GM21737 (cell line): ENCODE measurements at regions not wholly inside any gene's neighbourhood (a gene's known extent, or its start where the extent isn't known, plus 50 kb on each side); places are given as distances from the start of the nearest gene placed in this dataset.
A peak's percentile ranks its signal among the peaks of the same experiment; 100 is the strongest.

Experiments
- ATAC-seq: cut with Tn5 transposase; IDR thresholded peaks from one replicate; pipeline ENCODE4 v1.9.1; 2021; ENCODE audit warnings: mild to moderate bottlenecking, moderate library complexity; ENCODE audit not compliant: unreplicated experiment

- ATAC-seq, result no peak
Observed at GRCh38 chr10:44593952-44594351, 209.1 kb upstream of the CXCL12 start.

DNA sequence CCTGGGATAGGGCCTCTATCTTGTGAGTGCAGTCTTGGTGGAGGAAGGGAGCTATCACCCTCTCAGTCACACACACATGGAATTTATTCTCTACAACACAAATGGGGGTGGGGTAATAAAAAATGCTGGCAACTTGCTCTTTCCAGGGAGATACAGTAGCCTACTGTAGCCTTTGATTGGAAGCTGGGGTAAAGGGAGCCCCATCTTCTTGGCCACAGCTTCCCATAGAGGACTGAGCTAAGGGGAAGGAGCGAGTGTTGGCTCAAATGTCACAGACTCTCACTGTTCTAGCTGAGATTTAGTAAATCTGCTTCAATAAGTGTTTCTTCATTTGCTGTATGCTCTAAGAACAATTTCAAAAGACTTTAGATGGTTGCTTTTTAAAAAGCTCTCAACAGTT is 222.2 kb upstream of the CXCL12 start:
- ATAC-seq, result no peak

- no peak for ATAC-seq
Observed at GRCh38 chr10:44618910-44619309, 234.0 kb upstream of the CXCL12 start.

DNA sequence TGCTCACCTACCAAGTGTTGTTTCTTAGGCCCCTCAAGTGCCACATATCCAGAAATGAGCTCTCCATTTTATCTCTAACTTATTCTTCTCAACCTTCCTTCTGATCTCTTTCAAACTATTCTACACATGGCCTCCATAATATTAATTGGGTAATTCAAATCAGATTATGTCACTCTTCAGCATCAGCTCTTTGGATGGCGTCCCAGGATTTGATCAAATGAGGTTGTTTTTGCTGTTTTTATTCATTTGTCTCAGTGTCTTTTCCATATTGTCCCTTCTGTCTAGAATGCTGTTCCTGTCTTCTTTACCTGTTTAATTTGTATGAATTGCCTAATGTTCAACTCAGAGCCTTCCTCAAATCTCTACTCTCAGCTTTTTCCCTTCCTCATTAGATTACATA is 234.6 kb upstream of the CXCL12 start:
- no peak for ATAC-seq

DNA sequence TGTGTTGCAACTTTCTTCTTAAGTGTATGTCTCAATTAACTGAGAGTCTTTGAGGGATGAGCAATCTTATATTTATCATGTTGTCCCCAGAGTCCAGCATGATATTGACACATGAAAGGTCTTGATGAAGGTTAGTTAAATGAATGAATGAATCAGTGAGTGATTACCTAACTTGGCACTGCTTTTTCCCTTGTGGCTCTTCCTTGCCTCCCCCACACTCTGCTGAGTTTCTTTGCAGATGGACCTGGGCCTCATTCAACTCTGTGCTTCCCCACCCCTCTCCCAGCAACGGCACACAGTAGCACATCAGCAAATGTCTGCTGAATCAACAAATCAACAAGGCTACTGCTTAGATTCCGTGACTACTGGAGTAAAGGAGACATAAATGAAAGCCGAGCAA is 235.1 kb upstream of the CXCL12 start:
- ATAC-seq, result no peak

GRCh38 chr10:44627591-44628354 is 242.9 kb upstream of the CXCL12 start:
- ATAC-seq, result no peak

DNA sequence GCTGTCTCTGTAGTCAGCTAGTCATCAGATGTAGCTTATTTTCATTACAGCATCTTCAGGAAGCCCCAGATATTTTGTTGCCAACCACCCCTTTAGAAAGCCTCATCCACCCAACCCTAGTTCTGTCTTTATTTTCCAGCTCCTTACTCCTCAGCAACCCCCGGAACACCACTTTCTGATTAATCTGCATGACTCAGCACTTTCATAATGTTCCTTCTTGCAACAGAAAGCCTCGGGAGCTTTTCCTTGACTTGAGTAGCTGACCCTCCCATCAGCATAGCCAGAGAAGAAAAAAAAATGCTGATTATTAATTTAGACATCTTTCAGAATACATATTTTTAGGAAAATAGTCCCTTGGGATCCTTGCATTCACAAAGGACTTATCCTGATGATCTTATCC is 244.0 kb upstream of the CXCL12 start:
- ATAC-seq, result no peak

DNA sequence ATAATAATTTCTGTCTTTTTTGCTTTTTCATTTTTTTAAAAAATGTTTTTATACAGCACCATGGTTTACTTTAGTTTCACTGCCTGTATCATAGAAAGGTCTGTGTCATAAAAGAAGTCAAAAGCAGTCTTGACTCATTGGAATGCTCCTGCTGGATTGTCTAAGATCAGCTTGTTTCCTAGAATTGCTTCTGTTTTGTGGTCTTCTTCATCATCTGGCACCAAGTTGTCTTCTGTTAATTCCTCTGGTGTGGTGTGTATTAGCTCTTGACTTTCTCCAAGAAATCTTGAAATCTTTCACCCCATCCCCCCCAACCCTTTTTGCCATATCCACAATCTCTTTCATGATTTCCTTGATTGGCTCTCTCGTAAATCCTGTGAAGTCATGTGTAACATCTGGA is 250.3 kb upstream of the CXCL12 start:
- ATAC-seq, result no peak

GRCh38 chr10:44636625-44637024 is 251.7 kb upstream of the CXCL12 start:
- ATAC-seq, result no peak

- no peak for ATAC-seq
Observed at GRCh38 chr10:44640429-44640828, 255.5 kb upstream of the CXCL12 start.

- ATAC-seq, result no peak
Observed at GRCh38 chr10:44647473-44647872, 262.6 kb upstream of the CXCL12 start.

DNA sequence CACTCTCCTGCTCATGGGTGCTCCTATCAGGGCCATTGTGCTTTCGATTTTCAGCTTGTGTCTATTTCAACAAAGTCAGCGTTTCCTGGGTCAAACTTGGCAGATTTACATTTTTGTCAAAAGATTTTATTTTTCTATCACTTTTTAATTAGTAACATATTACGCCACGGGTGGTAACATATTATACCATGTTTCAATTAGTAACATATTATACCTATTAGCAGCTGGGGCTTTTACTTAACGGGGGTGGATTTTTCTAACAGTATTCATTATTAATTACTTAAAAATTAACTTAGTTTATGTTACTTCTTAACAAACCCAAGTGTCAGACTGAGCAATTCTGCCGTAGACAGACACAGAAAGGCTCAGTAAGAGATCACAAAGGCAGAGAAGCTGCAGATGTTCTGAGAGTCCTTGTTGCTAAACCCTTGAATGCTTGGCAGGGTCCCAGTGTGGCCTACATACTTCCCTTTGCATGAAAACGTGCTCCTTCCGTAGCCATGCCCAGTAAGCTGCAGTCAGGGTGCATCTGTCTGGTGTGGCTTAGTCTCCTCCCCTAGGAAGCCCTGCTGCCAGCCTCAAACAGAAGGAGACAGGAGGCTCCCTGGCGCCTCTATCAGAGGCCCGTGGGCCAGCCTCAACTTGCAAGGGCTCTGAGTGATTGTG is 263.1 kb upstream of the CXCL12 start:
- peak; percentile 70 for ATAC-seq

GRCh38 chr10:44650691-44651661 is 260.2 kb upstream of the TMEM72 start:
- ATAC-seq, result no peak

DNA sequence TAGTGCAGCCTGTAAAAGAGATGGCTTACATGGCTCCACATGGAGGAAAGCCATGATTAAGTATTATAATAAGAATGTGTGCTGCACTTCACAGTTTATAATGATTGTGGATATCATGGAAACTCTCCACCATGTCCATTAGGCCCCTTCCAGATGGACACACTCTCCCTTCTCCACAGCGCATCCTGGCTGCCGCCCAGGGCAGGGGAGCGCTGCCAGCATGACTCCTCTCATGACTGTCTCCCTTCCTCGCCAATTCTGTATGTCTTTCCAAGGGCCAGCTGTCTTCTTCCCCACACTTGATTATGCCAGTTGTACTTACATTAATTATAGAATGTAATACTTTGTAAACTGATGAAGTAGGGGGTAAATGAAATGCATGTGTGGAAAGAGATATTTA is 259.3 kb upstream of the TMEM72 start:
- no peak for ATAC-seq

- ATAC-seq, result no peak
Observed at GRCh38 chr10:44659320-44659719, 251.8 kb upstream of the TMEM72 start.

DNA sequence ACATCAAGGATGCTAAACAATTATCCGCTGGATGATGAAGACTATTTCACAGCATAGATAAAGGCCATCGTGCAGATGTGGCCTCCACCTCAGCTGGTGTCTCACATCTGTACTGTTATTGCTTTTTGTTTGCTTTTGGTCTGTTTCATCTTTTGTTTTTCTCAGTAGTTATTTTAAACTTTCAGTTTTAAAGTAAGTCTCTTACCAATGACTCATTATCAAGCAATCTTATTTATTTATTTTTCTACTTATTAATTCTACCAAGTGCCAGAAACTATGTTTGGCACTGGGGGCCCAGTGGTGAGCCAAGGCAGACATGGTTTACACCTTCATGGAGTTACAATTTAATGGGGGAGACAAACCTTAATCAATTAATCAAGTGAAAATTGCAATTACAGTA is 250.9 kb upstream of the TMEM72 start:
- no peak for ATAC-seq

- ATAC-seq, result no peak
Observed at GRCh38 chr10:44662051-44662450, 249.1 kb upstream of the TMEM72 start.

- no peak for ATAC-seq
Observed at GRCh38 chr10:44668336-44668735, 242.8 kb upstream of the TMEM72 start.

DNA sequence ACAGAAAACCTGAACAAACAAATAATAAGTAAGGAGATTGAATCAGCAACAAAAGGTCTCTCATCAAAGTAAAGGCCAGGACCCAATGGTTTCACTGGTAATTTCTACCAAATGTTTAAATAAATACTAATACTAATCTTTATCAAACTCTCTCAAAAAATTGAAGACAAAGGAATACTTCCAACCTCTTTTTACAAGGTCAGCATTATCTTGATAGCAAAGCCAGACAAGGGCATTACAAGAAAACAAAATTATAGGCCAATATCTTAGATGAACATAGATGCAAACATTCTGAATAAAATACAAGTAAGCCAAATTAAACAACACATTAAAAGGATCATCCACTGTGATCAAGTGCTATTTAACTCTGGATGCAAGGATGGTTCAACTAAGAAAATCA is 239.8 kb upstream of the TMEM72 start:
- ATAC-seq, result no peak

GRCh38 chr10:44673245-44673983 is 237.7 kb upstream of the TMEM72 start:
- ATAC-seq, result no peak
